ENCODE measurements at regions not wholly inside any gene's neighbourhood (a gene's known extent, or its start where the extent isn't known, plus 50 kb on each side); places are given as distances from the start of the nearest gene placed in this dataset.
"Not testable (repeated sequence)": the region's sequence is repeated elsewhere in the genome, so short reads cannot be mapped to it uniquely, and the experiment has no call there.

DNA sequence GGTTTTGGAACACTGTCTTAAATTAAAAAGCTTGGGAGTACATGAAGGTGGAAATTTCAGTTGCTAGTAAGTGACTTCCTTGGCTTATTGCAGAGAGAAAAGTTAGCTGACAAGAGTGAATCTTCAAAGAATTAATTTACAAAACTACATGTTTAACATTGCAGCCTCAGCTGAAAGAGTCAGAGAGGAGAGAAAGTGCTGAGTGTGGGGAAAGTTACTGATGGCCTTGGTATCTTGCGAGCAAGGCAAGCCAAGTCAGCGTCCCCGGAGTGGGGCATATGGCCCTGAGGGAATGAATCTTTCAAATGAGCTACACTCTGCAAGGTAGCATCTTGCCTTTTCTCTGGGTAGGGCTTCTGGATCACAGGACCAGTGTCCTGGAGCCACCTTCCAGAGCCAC lies 131.3 kb downstream of the LPIN1 start:
- H3K9me3 ChIP-seq (replicated peaks): peaks cover 3% of the 10 kb centered on the region
- no peaks in the 10 kb centered on the region for H3K4me1 ChIP-seq
- H3K27me3 ChIP-seq (ENCODE audit: low read depth): no peaks in the 10 kb centered on the region
- no peak for DNase-seq
- no peak overlapping the region for H3K4me3 ChIP-seq
- no peak overlapping the region for H3K27ac ChIP-seq (replicated peaks)
- H3K36me3 ChIP-seq: no peaks in the 10 kb centered on the region
- TF ChIP-seq, protein P1, sequence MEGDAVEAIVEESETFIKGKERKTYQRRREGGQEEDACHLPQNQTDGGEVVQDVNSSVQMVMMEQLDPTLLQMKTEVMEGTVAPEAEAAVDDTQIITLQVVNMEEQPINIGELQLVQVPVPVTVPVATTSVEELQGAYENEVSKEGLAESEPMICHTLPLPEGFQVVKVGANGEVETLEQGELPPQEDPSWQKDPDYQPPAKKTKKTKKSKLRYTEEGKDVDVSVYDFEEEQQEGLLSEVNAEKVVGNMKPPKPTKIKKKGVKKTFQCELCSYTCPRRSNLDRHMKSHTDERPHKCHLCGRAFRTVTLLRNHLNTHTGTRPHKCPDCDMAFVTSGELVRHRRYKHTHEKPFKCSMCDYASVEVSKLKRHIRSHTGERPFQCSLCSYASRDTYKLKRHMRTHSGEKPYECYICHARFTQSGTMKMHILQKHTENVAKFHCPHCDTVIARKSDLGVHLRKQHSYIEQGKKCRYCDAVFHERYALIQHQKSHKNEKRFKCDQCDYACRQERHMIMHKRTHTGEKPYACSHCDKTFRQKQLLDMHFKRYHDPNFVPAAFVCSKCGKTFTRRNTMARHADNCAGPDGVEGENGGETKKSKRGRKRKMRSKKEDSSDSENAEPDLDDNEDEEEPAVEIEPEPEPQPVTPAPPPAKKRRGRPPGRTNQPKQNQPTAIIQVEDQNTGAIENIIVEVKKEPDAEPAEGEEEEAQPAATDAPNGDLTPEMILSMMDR (IDR thresholded peaks at IDR 0.05; ENCODE audit: borderline replicate concordance): no peak
- intact Hi-C loops (cut with micrococcal nuclease): no loop called here

GRCh38 chr2:11885253-11885652 lies 138.8 kb downstream of the LPIN1 start:
- H3K9me3 ChIP-seq (replicated peaks): peaks cover 35% of the 10 kb centered on the region
- H3K27me3 ChIP-seq (ENCODE audit: low read depth); intact Hi-C loops (cut with micrococcal nuclease); DNase-seq; H3K4me3 ChIP-seq; H3K4me1 ChIP-seq; H3K36me3 ChIP-seq; H3K27ac ChIP-seq (replicated peaks): not testable (repeated sequence)

- DNase-seq; intact Hi-C loops (cut with micrococcal nuclease); H3K4me1 ChIP-seq; H3K36me3 ChIP-seq; H3K27me3 ChIP-seq (ENCODE audit: low read depth); H3K4me3 ChIP-seq; H3K27ac ChIP-seq (replicated peaks): not testable (repeated sequence)
- H3K9me3 ChIP-seq (replicated peaks): peaks cover 40% of the 10 kb centered on the region
Observed at GRCh38 chr2:11886899-11887298, 140.5 kb downstream of the LPIN1 start.

DNA sequence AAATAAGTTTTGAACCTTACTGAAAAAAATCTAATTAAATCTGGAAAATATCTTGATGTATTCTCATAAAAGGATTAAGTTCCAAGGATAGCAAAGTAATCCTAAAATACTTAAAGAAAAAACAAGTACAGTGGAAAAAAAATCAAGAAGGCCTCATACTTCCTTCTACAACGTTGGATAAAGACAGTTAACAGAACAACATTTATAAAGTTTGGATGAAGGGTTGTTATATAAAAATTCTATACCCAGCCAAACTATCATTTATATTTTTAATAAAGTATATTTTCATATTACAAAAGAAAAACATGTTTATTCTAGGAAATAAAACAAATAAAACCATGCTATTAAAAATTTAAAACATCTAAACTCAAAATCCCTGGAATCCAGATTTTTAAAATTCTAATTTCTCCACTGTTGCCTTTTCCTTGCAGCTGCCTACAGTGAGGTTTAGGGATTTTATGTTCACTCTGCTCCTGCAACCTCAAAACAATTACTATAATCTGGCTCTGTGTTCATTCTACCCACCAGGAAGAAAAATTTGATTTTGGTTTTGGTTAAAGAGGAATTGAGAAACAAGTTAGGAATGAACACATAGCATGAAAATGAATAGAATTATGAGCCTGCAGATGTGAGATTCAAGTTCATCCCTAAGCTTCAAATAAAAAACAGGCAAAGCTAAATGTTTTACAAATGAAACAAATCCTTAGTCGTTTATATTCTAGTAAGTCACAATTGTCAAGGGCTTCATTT lies 142.8 kb downstream of the LPIN1 start:
- Histone ChIP-seq H3K27ac (replicated peaks) (no peak overlapping the region), H3K4me1 (no peaks in the 10 kb centered on the region), H3K4me3 (no peak overlapping the region), H3K27me3 (ENCODE audit: low read depth) (no peaks in the 10 kb centered on the region), H3K9me3 (replicated peaks) (peaks cover 33% of the 10 kb centered on the region), H3K36me3 (no peaks in the 10 kb centered on the region)
- intact Hi-C loops (cut with micrococcal nuclease): no loop called here
- TF ChIP-seq, protein P1 (IDR thresholded peaks at IDR 0.05; ENCODE audit: borderline replicate concordance): no peak
- no peak for DNase-seq

DNA sequence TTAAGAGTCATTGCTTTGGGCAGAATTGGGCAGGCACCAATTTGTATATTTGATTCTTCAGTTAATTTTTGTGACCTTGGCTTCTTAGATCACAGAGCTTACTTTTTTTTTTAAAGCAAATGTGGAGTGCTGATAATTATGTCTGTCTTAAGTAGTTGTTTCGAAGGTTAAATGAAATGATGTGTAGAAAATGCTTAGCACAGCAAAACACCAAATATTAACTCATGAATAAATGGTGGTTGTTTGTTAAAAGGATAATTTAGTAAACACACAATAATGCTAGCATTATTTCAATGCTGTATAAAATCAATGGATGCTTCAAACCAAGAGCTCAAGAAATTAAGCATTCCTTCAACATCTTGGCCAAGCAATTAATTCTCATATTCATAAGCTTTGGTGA lies 143.4 kb downstream of the LPIN1 start:
- Histone ChIP-seq H3K27ac (replicated peaks) (no peak overlapping the region), H3K9me3 (replicated peaks) (peaks cover 33% of the 10 kb centered on the region), H3K4me1 (no peaks in the 10 kb centered on the region), H3K27me3 (ENCODE audit: low read depth) (no peaks in the 10 kb centered on the region), H3K36me3 (no peaks in the 10 kb centered on the region), H3K4me3 (no peak overlapping the region)
- intact Hi-C loops (cut with micrococcal nuclease): no loop called here
- TF ChIP-seq, protein P1 (IDR thresholded peaks at IDR 0.05; ENCODE audit: borderline replicate concordance): no peak
- DNase-seq: no peak

DNA sequence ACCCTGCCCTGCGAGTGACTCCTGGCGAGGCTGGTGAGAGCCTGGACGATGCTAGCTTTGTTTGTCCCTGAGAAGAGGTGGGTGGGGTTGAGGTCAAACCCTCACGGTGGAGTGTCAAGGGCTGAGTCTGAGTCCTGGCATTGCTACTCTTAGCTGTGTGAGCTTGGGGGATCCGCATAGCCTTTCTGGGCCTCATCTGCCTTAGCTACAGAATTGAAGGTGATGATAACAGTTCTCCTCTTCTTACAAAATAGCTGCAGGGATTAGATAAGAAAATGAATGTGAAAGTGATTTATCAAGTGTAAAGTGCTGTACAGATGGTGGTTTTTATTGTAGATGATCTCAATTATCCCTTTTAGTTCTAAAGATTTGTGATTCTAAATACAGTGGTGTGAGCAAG lies 144.6 kb downstream of the LPIN1 start:
- intact Hi-C loops (cut with micrococcal nuclease): no loop called here
- Histone ChIP-seq H3K9me3 (replicated peaks) (peaks cover 28% of the 10 kb centered on the region), H3K27me3 (ENCODE audit: low read depth) (no peaks in the 10 kb centered on the region), H3K4me1 (no peaks in the 10 kb centered on the region), H3K4me3 (no peak overlapping the region), H3K36me3 (no peaks in the 10 kb centered on the region), H3K27ac (replicated peaks) (no peak overlapping the region)
- TF ChIP-seq, protein P1 (IDR thresholded peaks at IDR 0.05; ENCODE audit: borderline replicate concordance): no peak
- no peak for DNase-seq

All from left ventricle myocardium inferior (tissue), 1 donor.